Hematopoietic multipotent progenitor cell treated with erythropoietin and hydrocortisone succinate and interleukin-3 and kit ligand, for 6 days (in vitro differentiated cells): ENCODE measurements at regions not wholly inside any gene's neighbourhood (a gene's known extent, or its start where the extent isn't known, plus 50 kb on each side); places are given as distances from the start of the nearest gene placed in this dataset.

Source experiments
- DNase-seq: peaks from one replicate; pipeline ENCODE4 v3.0.0-alpha.2; 2015

DNA sequence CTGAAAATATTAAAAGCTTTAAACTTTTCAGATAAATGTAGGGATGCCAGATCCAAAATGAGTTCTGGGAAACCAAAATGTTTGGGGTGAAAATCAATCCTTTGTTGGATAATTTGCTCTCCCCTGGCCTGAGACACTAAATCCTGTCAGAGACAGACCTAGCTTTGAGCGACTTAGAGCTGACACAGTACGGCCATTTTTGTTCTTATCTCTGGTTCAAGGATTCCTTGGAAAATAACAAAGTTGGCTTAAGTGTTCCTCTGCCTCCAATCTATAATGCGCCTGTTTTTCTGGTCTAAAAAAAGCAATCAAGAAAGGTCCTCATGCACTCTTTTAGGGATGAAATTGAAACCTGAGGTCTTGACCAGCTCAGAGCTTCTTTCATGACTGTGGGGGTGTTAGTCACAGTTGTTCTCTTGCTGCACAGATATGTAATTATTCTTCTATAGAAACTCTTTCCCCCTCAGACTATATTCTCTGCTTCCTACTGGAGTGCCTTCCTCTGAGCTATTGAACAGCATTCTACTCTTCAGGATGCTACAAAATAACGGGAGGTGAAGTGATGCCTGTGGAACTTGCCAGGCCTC lies 52.3 kb upstream of the EGLN3 start:
- no peak for DNase-seq
